GM13976 (cell line): ENCODE measurements at regions not wholly inside any gene's neighbourhood (a gene's known extent, or its start where the extent isn't known, plus 50 kb on each side); places are given as distances from the start of the nearest gene placed in this dataset.

ENCODE experiments used
- DNase-seq: peaks from one replicate; pipeline ENCODE4 v3.0.0; 2012; ENCODE audit warnings: low spot score
- in situ Hi-C: fragments of 300-500 bp; cut with MboI; formaldehyde crosslinking; loops from one replicate; pipeline ENCODE4 v1.12.0; 2022; ENCODE audit warnings: low sequenced_read_pairs, mixed read lengths, inconsistent platforms; ENCODE audit not compliant: unreplicated experiment
- TF ChIP-seq, protein P1 (sequence below): IDR thresholded peaks from 2 replicates; pipeline ENCODE4 v1.5.1; 2012; ENCODE audit warnings: borderline replicate concordance, mild to moderate bottlenecking; ENCODE audit not compliant: insufficient read depth; ENCODE audit errors: extremely low read depth, missing control alignments, control extremely low read depth

DNA sequence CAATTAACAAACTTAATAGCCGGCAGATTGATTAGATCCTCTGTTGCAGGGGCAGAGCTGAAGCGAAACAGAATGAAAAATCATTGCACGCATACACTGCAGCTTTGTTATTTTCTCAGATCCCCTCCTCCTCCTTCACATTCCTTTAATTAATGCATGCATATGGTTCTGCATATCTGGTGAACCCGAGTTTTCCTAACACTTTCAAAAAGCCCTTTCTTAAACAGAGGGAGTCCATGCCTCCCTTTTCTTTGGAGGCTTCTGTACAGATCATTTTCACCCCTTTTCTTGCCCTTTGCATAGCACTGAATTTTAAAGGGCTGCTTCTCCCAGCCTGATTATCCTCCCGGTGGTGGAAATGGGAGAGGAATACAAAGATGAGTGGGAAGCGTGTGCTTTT, 136.6 kb upstream of the TBCA start:
- no peak for DNase-seq
- TF ChIP-seq, protein P1, sequence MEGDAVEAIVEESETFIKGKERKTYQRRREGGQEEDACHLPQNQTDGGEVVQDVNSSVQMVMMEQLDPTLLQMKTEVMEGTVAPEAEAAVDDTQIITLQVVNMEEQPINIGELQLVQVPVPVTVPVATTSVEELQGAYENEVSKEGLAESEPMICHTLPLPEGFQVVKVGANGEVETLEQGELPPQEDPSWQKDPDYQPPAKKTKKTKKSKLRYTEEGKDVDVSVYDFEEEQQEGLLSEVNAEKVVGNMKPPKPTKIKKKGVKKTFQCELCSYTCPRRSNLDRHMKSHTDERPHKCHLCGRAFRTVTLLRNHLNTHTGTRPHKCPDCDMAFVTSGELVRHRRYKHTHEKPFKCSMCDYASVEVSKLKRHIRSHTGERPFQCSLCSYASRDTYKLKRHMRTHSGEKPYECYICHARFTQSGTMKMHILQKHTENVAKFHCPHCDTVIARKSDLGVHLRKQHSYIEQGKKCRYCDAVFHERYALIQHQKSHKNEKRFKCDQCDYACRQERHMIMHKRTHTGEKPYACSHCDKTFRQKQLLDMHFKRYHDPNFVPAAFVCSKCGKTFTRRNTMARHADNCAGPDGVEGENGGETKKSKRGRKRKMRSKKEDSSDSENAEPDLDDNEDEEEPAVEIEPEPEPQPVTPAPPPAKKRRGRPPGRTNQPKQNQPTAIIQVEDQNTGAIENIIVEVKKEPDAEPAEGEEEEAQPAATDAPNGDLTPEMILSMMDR = no peak
- in situ Hi-C loops = no loop called here

DNA sequence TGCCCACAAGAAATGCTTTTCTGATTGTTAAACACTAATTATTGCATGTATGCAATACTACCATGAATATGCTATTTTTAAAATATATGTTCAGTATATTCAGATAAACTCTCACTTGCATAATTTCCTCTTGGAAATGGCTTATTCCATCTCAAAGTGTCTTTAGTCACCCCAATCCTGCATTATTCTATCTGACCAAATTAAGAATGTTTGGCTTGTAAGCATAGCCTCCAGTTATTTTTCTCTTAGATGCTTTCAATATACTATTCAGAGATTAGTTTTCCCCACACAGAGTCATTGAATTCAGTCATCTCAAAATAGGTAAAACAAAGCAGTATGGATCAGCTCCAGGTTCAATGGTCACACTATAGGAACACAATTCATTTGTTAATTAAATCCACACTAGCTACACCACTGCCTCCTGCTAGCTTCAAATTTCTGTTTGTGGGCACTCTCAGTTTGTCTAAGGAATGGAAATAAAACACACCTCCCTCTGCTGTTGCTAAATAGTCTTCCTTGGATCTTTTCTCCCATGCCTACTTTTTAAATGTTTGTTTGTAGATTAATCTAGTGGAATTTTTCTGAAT, 134.6 kb upstream of the TBCA start:
- no peak for DNase-seq
- TF ChIP-seq, protein P1 = no peak
- in situ Hi-C loops = no loop called here

DNA sequence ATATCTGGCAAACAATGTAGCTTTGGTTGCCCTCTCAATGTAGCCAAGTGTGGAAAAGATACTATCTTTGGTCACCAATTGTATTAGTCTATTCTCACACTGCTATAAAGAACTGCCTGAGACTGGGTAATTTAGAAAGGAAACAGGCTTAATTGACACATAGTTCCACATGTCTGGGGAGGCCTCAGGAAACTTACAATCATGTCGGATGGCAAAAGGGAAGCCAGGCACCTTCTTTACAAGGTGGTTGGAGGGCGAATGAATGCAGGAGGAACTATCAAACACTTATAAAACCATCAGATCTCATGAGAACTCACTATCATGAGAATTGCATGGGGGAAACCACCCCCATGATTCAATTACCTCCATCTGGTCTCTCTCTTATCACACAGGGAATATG, 133.1 kb upstream of the TBCA start:
- no peak for DNase-seq
- in situ Hi-C loops = no loop called here
- TF ChIP-seq, protein P1 = no peak

DNA sequence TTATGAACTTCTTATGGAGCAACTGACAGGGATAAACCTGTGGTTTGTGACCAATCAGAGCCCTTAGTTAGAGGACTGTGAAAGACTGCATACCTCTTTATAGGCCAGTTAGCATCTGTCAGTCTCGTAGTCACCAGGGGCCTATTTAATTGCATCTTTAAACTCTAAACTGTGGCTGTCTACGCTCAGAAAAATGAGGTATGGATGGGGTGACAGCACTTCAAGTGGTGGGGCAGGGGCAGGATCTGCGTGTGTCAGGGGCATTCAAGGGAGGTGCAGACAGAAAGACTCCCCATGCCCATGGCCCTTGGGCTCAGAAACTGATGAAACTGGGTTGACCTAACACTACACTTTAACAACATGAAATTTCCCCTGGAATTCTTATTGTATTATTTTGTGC, 132.6 kb upstream of the TBCA start:
- no peak for DNase-seq
- TF ChIP-seq, protein P1 = no peak
- in situ Hi-C loops = no loop called here

DNA sequence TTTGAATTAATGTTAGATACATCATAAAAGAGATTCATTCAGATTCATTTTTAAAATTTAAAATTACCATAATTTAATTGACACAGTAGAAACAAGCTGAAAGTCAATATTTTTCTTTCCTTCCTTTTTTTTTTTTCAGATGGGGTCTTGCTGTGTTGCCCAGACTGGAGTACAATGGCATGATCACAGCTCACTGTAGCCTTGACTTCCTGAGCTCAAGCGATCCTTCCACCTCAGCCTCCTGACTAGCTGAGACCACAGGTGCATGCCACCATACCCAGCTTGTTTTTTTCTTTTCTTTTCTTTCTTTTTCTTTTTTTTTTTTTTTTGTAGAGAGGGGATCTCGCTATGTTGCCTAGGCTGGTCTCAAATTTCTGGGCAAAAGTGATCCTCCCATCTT, 131.6 kb upstream of the TBCA start:
- TF ChIP-seq, protein P1 = no peak
- in situ Hi-C loops = no loop called here
- DNase-seq = no peak

DNA sequence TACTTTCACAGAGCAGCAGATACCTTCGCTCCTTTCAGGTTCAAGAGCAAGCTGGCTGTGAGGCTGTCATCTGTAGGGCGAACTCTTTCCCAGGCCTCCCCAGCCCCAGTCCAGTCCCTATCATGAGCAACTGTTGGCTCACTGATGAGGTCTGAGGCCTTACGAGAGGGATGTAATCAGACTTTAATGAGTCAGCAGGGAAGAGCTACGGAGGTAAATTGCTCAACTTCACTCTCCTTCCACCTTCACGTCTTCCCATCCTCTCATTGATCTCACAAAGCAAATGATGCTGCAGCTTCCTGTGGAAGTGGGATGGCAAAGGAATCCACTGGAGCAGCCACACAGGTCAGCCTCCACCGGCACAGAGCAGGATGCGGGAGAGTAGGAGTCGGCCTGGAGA, 130.7 kb upstream of the TBCA start:
- TF ChIP-seq, protein P1 = no peak
- DNase-seq = no peak
- in situ Hi-C loops = no loop called here
